ENCODE measurements at regions not wholly inside any gene's neighbourhood (a gene's known extent, or its start where the extent isn't known, plus 50 kb on each side); places are given as distances from the start of the nearest gene placed in this dataset.

DNA sequence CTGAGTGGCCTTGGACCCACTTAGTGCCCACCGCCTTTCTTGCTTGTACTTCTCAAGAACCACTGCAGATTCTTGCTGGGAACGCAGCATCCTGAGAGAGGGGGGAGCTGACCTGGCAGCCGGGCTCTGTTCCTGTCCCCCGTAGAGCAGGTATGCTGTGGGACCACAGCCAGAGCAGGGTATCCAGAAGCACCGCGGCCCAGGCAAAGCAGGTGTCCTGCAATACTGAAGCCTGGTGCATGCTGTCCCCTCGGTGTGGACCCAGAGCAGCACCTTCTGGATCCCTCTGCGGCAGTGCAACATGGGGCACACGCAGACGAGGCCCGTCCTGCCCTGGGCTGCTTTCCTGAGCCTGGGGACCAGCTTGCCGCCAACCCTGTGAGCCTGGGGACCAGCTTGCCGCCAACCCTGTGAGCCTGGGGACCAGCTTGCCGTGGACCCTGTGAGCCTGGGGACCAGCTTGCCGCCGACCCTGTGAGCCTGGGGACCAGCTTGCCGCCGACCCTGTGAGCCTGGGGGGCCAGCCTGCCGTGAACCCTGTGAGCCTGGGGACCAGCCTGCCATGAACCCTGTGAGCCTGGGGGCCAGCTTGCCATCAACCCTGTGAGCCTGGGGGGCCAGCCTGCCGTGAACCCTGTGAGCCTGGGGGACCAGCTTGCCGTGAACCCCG is 60.9 kb upstream of the ADGRA1 start:
- Histone ChIP-seq H3K9ac (ENCODE audit: low read length) (no peak overlapping the region), H3K79me2 (ENCODE audit: insufficient read depth, low read length) (no peaks in the 10 kb centered on the region), H3K9me3 (ENCODE audit: control insufficient read depth in 1 of 2, insufficient read depth in 1 of 2, low read depth in 1 of 2, low read length in 2 of 2) (no peaks in the 10 kb centered on the region), H3K9me2 (ENCODE audit: insufficient read depth) (no peaks in the 10 kb centered on the region), H2AFZ (ENCODE audit: low read depth, low read length, poor library complexity, severe bottlenecking) (no peak overlapping the region), H3K27me3 (ENCODE audit: insufficient read depth, low read length) (no peaks in the 10 kb centered on the region), H3K27ac (ENCODE audit: low read depth, low read length) (no peak overlapping the region), H3K4me3 (replicated peaks in 1 of 2; ENCODE audit: low read depth in 1 of 2, low read length in 2 of 2) (no peak overlapping the region), H3K4me1 (ENCODE audit: control insufficient read depth in 1 of 2, insufficient read depth in 2 of 2, low read length in 2 of 2) (no peaks in the 10 kb centered on the region), H4K20me1 (ENCODE audit: insufficient read depth) (no peaks in the 10 kb centered on the region), H3K4me2 (ENCODE audit: low read length) (no peak overlapping the region), H3K36me3 (ENCODE audit: control insufficient read depth in 1 of 2, insufficient read depth in 2 of 2, low read length in 2 of 2) (no peaks in the 10 kb centered on the region)
- no peak for ATAC-seq
- no TSS peak for BruUV-seq (replicated peaks)
- POLR2A ChIA-PET = no interaction called here
- TF ChIP-seq EZH2 (IDR thresholded peaks at IDR 0.05) = no peak
- intact Hi-C loops (cut with micrococcal nuclease) = no loop called here
- no peak for DNase-seq (ENCODE audit: low read depth, low spot score)
- RAD21 ChIA-PET (ENCODE audit: low non-redundant PET in 1 of 2, low total read pairs in 2 of 2, uncharacterized antibody in 2 of 2, unreplicated experiment in 2 of 2) = no interaction called here
- CTCF ChIA-PET = no interaction called here

DNA sequence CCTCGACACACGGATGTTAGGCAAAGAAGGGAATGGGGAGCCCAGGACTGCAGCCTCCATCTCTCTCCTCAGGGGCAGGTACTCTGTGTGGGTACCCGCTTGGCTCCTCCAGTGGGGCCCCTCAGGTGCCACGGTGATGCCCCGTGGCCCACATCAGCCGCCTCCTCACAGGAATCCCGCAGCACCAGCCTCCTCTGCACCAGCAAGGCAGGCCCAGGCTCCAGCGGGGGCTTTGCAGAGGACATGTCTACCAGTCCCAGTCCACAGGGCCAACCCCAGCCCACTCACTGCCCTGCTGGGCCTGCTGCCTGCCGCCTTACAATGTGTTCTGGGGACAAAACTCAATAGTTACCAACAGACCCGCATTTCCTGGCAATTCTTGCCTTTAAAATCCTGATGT is 61.6 kb upstream of the ADGRA1 start:
- no peaks in the 10 kb centered on the region for H3K27me3 ChIP-seq (ENCODE audit: insufficient read depth, low read length)

More for the DNA sequence above, 61.6 kb upstream of the ADGRA1 start:
- no peaks in the 10 kb centered on the region for H3K4me1 ChIP-seq (ENCODE audit: control insufficient read depth in 1 of 2, insufficient read depth in 2 of 2, low read length in 2 of 2)
- no peak for ATAC-seq
- no peaks in the 10 kb centered on the region for H4K20me1 ChIP-seq (ENCODE audit: insufficient read depth)
- H3K36me3 ChIP-seq (ENCODE audit: control insufficient read depth in 1 of 2, insufficient read depth in 2 of 2, low read length in 2 of 2) = no peaks in the 10 kb centered on the region
- RAD21 ChIA-PET (ENCODE audit: low non-redundant PET in 1 of 2, low total read pairs in 2 of 2, uncharacterized antibody in 2 of 2, unreplicated experiment in 2 of 2) = no interaction called here
- H3K27ac ChIP-seq (ENCODE audit: low read depth, low read length) = no peak overlapping the region
- intact Hi-C loops (cut with micrococcal nuclease) = no loop called here
- no peak overlapping the region for H3K4me3 ChIP-seq (replicated peaks in 1 of 2; ENCODE audit: low read depth in 1 of 2, low read length in 2 of 2)
- CTCF ChIA-PET = no interaction called here
- no peak overlapping the region for H3K4me2 ChIP-seq (ENCODE audit: low read length)
- H3K79me2 ChIP-seq (ENCODE audit: insufficient read depth, low read length) = no peaks in the 10 kb centered on the region
- BruUV-seq (replicated peaks) = no TSS peak
- POLR2A ChIA-PET = no interaction called here
- no peak overlapping the region for H2AFZ ChIP-seq (ENCODE audit: low read depth, low read length, poor library complexity, severe bottlenecking)
- no peaks in the 10 kb centered on the region for H3K9me2 ChIP-seq (ENCODE audit: insufficient read depth)
- no peak for TF ChIP-seq ZFX (IDR thresholded peaks at IDR 0.05)
- TF ChIP-seq, protein P1, sequence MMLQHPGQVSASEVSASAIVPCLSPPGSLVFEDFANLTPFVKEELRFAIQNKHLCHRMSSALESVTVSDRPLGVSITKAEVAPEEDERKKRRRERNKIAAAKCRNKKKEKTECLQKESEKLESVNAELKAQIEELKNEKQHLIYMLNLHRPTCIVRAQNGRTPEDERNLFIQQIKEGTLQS (IDR thresholded peaks at IDR 0.05) = no peak
- TF ChIP-seq ZNF274 (IDR thresholded peaks at IDR 0.05; ENCODE audit: low read depth, low read length) = no peak
- no peak for DNase-seq (ENCODE audit: low read depth, low spot score)
- H3K9me3 ChIP-seq (ENCODE audit: control insufficient read depth in 1 of 2, insufficient read depth in 1 of 2, low read depth in 1 of 2, low read length in 2 of 2) = no peaks in the 10 kb centered on the region
- H3K9ac ChIP-seq (ENCODE audit: low read length) = no peak overlapping the region
